ENCODE measurements at regions not wholly inside any gene's neighbourhood (a gene's known extent, or its start where the extent isn't known, plus 50 kb on each side); places are given as distances from the start of the nearest gene placed in this dataset.

DNA sequence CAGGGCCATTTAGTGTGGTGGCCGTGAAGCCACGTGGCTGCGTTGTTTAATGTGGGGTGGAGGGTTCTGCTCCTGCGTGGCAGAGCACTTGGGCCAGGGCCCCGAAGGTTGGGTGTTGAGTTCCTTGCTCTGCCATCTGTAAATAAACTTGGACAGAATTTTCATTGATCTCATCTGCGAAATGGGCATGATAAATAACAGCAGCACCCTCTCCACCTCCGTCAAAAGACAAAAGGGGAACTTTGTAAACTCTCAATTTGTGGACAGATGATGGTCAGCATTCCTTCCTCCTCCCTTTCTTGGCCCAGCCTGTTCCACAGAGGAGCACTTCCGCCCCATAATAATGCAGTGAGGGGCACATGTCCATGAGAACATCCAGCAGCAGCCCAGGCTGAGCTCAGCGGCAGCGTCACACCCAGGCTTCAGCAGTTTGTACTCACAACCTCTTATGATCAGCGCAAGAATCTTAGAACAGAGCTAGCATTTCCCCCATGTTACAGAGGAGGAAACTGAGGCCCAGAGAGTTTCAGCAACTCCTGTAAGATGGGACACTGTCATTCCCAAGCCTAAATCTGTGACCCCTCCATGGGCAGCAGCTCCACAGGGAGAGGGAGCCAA lies 874.5 kb downstream of the BRD1 start:
- no peak for DNase-seq (ENCODE audit: low spot score)

DNA sequence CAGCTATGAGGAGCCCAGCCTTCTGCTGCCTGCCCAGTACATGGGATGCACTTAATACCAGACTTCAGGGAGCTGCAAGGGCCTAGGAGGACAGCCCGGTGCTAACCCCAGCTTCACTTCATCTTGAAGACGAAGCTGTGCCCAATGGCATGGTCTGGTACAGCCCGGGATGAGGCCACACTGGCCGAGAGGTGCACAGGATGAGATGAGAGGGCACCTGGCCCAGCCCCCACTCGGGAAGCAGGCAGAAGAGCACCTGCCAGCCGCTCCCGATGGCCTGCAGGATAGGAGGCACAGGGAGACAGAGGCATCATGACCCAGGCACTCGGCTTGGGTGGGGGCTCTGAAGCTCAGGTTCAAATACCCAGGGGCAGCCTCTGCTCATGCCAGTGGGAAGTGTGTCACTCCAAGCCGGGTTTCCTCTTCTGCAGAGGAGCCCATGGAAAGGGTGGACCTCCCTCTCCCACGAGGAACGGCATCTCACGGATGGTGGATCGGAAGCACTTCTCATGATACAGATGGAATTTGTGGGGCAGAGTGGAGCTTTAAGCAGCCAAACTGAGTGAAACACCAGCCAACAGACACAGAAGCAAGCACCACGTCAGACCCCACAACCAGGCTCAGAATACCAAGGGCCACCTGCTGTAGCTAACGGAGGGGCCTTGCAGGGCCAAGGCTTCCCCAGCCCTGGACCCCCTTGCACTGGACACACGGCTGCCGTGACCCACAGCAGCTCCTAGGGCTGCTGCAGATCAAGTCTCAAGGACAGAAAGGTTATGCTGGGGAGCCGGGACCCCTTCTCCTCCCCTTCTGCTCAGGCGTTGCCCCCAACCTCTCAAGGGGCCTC lies 875.2 kb downstream of the BRD1 start:
- peak; percentile 4 for DNase-seq (ENCODE audit: low spot score)

DNA sequence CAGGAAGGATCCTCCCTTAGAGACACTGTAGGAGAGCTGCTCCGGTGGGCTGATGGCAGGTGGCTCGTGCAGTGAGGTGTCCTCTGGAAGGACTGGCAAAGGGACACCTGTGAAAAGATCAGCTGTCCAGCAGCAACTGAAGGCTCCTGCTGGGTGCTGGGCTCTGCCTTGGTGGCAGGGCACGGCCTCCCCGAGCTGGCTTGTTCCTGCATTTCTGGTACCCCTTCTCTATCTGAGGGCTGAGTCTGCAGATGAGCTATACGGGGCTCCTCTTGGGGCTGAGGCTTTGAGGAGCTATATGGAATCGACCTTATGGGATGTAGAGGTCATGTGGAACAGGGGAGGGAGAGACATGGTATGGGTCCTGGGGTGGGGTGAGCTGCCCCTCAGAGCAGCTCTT lies 875.8 kb downstream of the BRD1 start:
- peak; percentile 3 for DNase-seq (ENCODE audit: low spot score)

DNA sequence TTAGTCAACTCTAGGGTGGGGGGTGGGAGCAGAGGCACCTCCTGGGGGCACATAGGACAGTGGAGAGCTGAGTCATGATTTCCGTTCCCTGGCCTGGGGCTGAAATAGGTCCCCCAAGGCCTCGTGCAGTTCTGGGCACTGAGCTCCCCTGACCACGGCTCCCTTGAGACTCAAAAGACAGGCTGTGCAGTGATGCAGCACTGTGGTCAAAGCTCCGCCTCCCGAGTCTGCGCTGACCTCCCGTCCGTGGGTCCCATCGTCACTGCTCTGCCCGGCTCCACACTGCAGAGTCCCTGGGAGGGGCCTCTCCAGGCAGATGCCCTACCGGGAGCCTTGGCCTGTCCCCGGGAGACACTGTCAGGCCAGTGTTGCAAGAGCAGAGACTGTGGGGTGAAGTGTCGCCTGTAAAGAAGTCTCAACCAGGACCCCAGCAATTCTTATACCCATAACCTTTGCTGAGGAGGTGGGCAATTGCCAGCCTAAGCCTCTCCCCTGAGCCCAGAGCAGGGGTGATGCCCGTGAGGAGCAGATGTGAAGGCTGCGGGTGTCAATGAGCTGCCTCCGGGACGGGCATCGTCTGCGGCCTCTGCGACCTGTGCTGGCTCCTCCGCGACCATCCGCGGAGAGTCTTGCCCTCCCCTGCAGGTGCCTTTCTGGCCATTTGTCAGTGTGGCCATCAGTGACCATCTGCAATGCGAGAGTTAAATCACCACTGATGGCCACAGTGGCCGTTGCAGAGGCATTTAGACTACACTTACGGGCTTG lies 877.3 kb downstream of the BRD1 start:
- no peak for DNase-seq (ENCODE audit: low spot score)

- DNase-seq (ENCODE audit: low spot score) = no peak
Measured at GRCh38 chr22:48949375-48950149, 878.1 kb downstream of the BRD1 start.

- no peak for DNase-seq (ENCODE audit: low spot score)
Measured at GRCh38 chr22:48948575-48949170, 879.0 kb downstream of the BRD1 start.

- no peak for DNase-seq (ENCODE audit: low spot score)
Measured at GRCh38 chr22:48947636-48948035, 880.0 kb downstream of the BRD1 start.

GRCh38 chr22:48945621-48946458 lies 881.8 kb downstream of the BRD1 start:
- no peak for DNase-seq (ENCODE audit: low spot score)

- DNase-seq (ENCODE audit: low spot score) = no peak
Measured at GRCh38 chr22:48944751-48945620, 882.7 kb downstream of the BRD1 start.

DNA sequence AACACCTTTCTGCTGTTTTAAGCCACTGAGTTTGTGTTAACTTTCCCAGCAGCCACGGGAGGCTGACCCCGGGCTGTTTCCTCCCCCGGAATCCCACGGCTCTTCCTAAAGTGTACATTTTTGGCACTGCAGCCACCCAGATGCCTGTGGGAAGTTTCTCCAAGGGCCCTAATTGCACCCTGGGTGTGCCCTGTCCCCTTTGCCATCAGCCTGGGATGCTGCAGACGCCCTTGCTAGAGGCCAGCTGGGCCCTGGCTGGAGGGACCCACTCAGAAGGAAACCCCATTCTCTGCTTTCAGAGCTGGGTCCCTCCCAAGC lies 883.3 kb downstream of the BRD1 start:
- DNase-seq (ENCODE audit: low spot score) = no peak

DNA sequence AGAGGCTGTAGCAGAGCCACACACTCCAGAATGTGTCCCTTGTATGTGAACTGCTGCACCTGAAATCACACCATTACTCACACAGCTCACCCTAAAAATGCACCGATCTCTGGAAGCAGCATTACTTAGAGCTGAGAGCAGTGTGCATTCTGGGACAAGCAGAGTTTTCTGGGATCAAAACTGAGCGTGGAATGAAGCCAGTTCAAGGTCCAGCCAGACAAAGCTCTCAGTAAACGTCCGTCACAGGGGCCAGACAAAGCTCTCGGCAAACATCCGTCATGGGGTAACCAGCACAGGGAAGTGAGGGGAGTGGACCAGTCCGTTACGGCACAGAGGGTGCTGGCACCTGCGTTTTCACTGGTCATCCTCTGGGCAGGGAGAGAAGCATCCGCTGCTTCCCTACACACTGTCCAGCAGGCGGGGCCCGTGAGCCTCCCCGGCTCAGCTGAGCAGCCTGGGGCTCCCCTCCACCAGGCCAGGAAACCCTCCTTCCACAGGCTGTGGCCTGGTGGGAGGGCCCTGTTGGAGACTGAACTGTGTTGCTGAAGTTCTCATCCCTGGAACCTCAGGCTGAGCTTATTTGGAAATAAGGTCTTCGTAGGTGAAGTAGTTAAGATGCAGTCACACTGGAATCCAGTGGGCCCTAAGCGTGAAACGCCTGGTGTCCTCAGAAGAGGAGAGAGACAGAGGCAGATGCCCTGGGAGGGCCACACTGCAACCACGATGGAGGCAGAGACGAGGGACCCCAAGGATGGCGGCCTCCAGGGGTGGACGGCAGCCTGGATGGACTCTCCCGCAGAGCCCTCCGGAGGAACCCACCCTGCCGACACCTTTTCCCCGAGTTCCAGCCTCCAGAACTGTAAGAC lies 883.9 kb downstream of the BRD1 start:
- peak; percentile 39 for DNase-seq (ENCODE audit: low spot score)

- peak; percentile 4 for DNase-seq (ENCODE audit: low spot score)
Measured at GRCh38 chr22:48942698-48943566, 884.7 kb downstream of the BRD1 start.

DNA sequence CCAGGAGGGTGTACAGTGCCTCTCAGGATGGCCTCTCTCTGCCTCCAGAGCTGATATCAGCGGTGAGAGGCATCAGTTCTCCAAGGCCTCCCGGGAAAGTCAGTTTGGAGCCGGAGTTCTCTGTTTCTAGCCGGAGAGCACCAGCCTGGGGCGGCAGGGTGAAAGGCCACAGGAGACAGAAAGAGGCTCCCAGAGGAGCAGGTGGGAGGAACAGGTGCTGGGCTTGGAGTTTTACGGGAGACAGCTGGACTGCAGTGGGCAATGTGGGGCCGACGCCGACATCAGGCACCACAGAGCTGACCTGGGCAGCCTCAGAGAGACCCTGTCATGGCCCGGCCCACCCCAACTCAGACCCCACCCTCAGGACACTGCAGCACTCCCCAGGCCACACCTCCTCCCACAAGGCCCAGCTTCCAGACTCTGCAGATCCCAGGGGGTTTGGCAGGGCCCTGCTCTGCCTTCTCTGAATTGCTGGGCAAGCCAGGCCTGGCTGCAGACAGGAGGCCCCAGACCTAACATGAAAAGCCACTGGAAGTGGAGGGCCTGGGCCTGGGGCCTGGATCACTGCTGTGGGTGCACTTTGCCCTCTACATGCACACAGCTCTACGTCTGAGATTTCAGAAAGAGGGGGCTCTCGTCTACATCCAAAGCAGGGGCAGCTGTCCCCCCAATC lies 885.6 kb downstream of the BRD1 start:
- DNase-seq (ENCODE audit: low spot score) = no peak

- no peak for DNase-seq (ENCODE audit: low spot score)
Measured at GRCh38 chr22:48941033-48941902, 886.4 kb downstream of the BRD1 start.

- no peak for DNase-seq (ENCODE audit: low spot score)
Measured at GRCh38 chr22:48940266-48941032, 887.2 kb downstream of the BRD1 start.
